ENCODE measurements at regions not wholly inside any gene's neighbourhood (a gene's known extent, or its start where the extent isn't known, plus 50 kb on each side); places are given as distances from the start of the nearest gene placed in this dataset.

GRCh38 chr2:76270096-76270710, 559.5 kb upstream of the GCFC2 start:
- in situ Hi-C loops (cut with HindIII; ENCODE audit: low sequenced_read_pairs) = no loop called here
- H3K4me3 ChIP-seq (ENCODE audit: low read depth, low read length) = no peak overlapping the region
- DNase-seq (ENCODE audit: low read depth, low spot score) = no peak
- no peak for TF ChIP-seq CTCF (IDR thresholded peaks at IDR 0.05; ENCODE audit: low read depth, low read length)

- DNase-seq (ENCODE audit: low read depth, low spot score) = no peak
- no peak overlapping the region for H3K4me3 ChIP-seq (ENCODE audit: low read depth, low read length)
- TF ChIP-seq CTCF (IDR thresholded peaks at IDR 0.05; ENCODE audit: low read depth, low read length) = no peak
- in situ Hi-C loops (cut with HindIII; ENCODE audit: low sequenced_read_pairs) = no loop called here
Observed at GRCh38 chr2:76268902-76269620, 558.3 kb upstream of the GCFC2 start.

- in situ Hi-C loops (cut with HindIII; ENCODE audit: low sequenced_read_pairs) = no loop called here
- no peak overlapping the region for H3K4me3 ChIP-seq (ENCODE audit: low read depth, low read length)
- TF ChIP-seq CTCF (IDR thresholded peaks at IDR 0.05; ENCODE audit: low read depth, low read length) = no peak
- DNase-seq (ENCODE audit: low read depth, low spot score) = no peak
Observed at GRCh38 chr2:76268484-76268883, 557.8 kb upstream of the GCFC2 start.

GRCh38 chr2:76257802-76258201, 547.1 kb upstream of the GCFC2 start:
- in situ Hi-C loops (cut with HindIII; ENCODE audit: low sequenced_read_pairs) = no loop called here
- no peak overlapping the region for H3K4me3 ChIP-seq (ENCODE audit: low read depth, low read length)
- DNase-seq (ENCODE audit: low read depth, low spot score) = no peak
- TF ChIP-seq CTCF (IDR thresholded peaks at IDR 0.05; ENCODE audit: low read depth, low read length) = no peak

- TF ChIP-seq CTCF (IDR thresholded peaks at IDR 0.05; ENCODE audit: low read depth, low read length) = no peak
- H3K4me3 ChIP-seq (ENCODE audit: low read depth, low read length) = no peak overlapping the region
- no peak for DNase-seq (ENCODE audit: low read depth, low spot score)
- in situ Hi-C loops (cut with HindIII; ENCODE audit: low sequenced_read_pairs) = no loop called here
Observed at GRCh38 chr2:76256458-76257088, 545.9 kb upstream of the GCFC2 start.

GRCh38 chr2:76252704-76253103, 542.0 kb upstream of the GCFC2 start:
- TF ChIP-seq CTCF (IDR thresholded peaks at IDR 0.05; ENCODE audit: low read depth, low read length) = no peak
- no peak for DNase-seq (ENCODE audit: low read depth, low spot score)
- in situ Hi-C loops (cut with HindIII; ENCODE audit: low sequenced_read_pairs) = no loop called here
- H3K4me3 ChIP-seq (ENCODE audit: low read depth, low read length) = no peak overlapping the region
